SKM-1 treated with dmso at 0.1 percent for 144 hours (cell line): ENCODE measurements at regions not wholly inside any gene's neighbourhood (a gene's known extent, or its start where the extent isn't known, plus 50 kb on each side); places are given as distances from the start of the nearest gene placed in this dataset.

ENCODE experiments used
- DNase-seq: peaks from one replicate; lab custom pipeline; 2025; ENCODE audit not compliant: unreplicated experiment; lab: John Stamatoyannopoulos, UW

- no peak for DNase-seq
Measured at GRCh38 chr6:4308364-4308763, 173.0 kb upstream of the ECI2 start.

GRCh38 chr6:4304927-4305455 is 169.6 kb upstream of the ECI2 start:
- no peak for DNase-seq

- DNase-seq, result no peak
Measured at GRCh38 chr6:4303638-4304037, 168.3 kb upstream of the ECI2 start.

- no peak for DNase-seq
Measured at GRCh38 chr6:4302524-4302923, 167.1 kb upstream of the ECI2 start.

GRCh38 chr6:4301871-4302270 is 166.5 kb upstream of the ECI2 start:
- DNase-seq, result no peak

- DNase-seq, result no peak
Measured at GRCh38 chr6:4300917-4301316, 165.5 kb upstream of the ECI2 start.

- DNase-seq, result no peak
Measured at GRCh38 chr6:4299476-4299875, 164.1 kb upstream of the ECI2 start.

- DNase-seq, result no peak
Measured at GRCh38 chr6:4297348-4297747, 162.0 kb upstream of the ECI2 start.

GRCh38 chr6:4296552-4296951 is 161.2 kb upstream of the ECI2 start:
- DNase-seq, result no peak

GRCh38 chr6:4295783-4296155 is 160.4 kb upstream of the ECI2 start:
- DNase-seq, result no peak

- DNase-seq, result no peak
Measured at GRCh38 chr6:4295058-4295782, 159.8 kb upstream of the ECI2 start.

GRCh38 chr6:4294636-4295035 is 159.3 kb upstream of the ECI2 start:
- no peak for DNase-seq

- DNase-seq, result no peak
Measured at GRCh38 chr6:4291453-4292403, 156.4 kb upstream of the ECI2 start.

- DNase-seq, result no peak
Measured at GRCh38 chr6:4289770-4290320, 154.5 kb upstream of the ECI2 start.

GRCh38 chr6:4287811-4288244 is 152.5 kb upstream of the ECI2 start:
- DNase-seq, result no peak

- DNase-seq, result no peak
Measured at GRCh38 chr6:4287372-4287771, 152.0 kb upstream of the ECI2 start.

GRCh38 chr6:4282926-4283325 is 147.6 kb upstream of the ECI2 start:
- DNase-seq, result no peak

- DNase-seq, result no peak
Measured at GRCh38 chr6:4281341-4282293, 146.2 kb upstream of the ECI2 start.

- no peak for DNase-seq
Measured at GRCh38 chr6:4280707-4281106, 145.3 kb upstream of the ECI2 start.

GRCh38 chr6:4280031-4280430 is 144.7 kb upstream of the ECI2 start:
- DNase-seq, result no peak
